ENCODE measurements at regions not wholly inside any gene's neighbourhood (a gene's known extent, or its start where the extent isn't known, plus 50 kb on each side); places are given as distances from the start of the nearest gene placed in this dataset.

DNA sequence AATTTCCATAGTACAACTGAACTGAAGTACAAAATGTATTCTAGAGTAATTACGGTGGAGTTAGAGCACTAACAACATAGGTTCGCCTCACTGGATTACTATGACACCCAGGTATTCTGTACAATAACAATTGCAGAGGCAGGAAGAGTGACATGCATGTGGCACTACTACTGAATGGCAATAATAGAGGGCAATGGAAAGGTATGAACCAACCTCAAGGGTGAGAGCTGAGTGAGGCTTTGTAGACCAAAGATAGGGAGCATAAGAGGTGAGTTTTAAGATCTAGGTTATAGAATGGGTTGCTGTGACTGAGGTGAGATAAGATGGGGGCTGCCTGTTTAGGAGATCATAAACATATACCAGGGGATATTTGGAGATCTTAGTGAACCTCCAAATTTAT lies 343.1 kb downstream of the PCNX1 start:
- TF ChIP-seq, protein P1, sequence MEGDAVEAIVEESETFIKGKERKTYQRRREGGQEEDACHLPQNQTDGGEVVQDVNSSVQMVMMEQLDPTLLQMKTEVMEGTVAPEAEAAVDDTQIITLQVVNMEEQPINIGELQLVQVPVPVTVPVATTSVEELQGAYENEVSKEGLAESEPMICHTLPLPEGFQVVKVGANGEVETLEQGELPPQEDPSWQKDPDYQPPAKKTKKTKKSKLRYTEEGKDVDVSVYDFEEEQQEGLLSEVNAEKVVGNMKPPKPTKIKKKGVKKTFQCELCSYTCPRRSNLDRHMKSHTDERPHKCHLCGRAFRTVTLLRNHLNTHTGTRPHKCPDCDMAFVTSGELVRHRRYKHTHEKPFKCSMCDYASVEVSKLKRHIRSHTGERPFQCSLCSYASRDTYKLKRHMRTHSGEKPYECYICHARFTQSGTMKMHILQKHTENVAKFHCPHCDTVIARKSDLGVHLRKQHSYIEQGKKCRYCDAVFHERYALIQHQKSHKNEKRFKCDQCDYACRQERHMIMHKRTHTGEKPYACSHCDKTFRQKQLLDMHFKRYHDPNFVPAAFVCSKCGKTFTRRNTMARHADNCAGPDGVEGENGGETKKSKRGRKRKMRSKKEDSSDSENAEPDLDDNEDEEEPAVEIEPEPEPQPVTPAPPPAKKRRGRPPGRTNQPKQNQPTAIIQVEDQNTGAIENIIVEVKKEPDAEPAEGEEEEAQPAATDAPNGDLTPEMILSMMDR (conservative IDR thresholded peaks at IDR 0.05; ENCODE audit: low read depth, low read length) = no peak
- no peak for TF ChIP-seq POLR2A (IDR thresholded peaks at IDR 0.05; ENCODE audit: low read depth, low read length)
- TF ChIP-seq MAZ (IDR thresholded peaks at IDR 0.05; ENCODE audit: borderline replicate concordance, low read depth, low read length) = no peak
- no peak for TF ChIP-seq FOS (IDR thresholded peaks at IDR 0.05; ENCODE audit: low read depth, low read length)
- TF ChIP-seq, protein P2, sequence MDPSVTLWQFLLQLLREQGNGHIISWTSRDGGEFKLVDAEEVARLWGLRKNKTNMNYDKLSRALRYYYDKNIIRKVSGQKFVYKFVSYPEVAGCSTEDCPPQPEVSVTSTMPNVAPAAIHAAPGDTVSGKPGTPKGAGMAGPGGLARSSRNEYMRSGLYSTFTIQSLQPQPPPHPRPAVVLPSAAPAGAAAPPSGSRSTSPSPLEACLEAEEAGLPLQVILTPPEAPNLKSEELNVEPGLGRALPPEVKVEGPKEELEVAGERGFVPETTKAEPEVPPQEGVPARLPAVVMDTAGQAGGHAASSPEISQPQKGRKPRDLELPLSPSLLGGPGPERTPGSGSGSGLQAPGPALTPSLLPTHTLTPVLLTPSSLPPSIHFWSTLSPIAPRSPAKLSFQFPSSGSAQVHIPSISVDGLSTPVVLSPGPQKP (IDR thresholded peaks at IDR 0.05; ENCODE audit: borderline replicate concordance, low read depth, low read length) = no peak
- no peak for TF ChIP-seq NFE2L2 (IDR thresholded peaks at IDR 0.05; ENCODE audit: low read depth, low read length)
- no peak for TF ChIP-seq BHLHE40 (IDR thresholded peaks at IDR 0.05; ENCODE audit: low read depth, low read length)
- no peak for TF ChIP-seq RAD21 (IDR thresholded peaks at IDR 0.05; ENCODE audit: low read length)
